Pancreas (tissue), 10 donors: ENCODE measurements at regions not wholly inside any gene's neighbourhood (a gene's known extent, or its start where the extent isn't known, plus 50 kb on each side); places are given as distances from the start of the nearest gene placed in this dataset.

Experiments
- ATAC-seq, 4 donors: fragments of 200-7000 bp; cut with Tn5 transposase; one replicate each; pipeline versions ENCODE4 v1.8.0 to v1.9.1; 2020; ENCODE audit warnings: mild to moderate bottlenecking in 4 of 4, moderate library complexity in 4 of 4
- DNase-seq, 6 donors: peaks; one replicate each; pipeline ENCODE4 v3.0.0-alpha.2; 2020
- FAIRE-seq: peaks from 2 replicates; lab custom pipeline; 2012; peaks lifted over from hg19 to GRCh38; lab: Jason Lieb, UNC
- H3K27ac ChIP-seq, 4 donors: fragments of 200-600 bp; sonication (generic); 1 replicate in 3 of 4; 2 replicates in 1 of 4; pipeline versions ENCODE4 v1.5.0 to v1.8.0; 2020
- H3K27me3 ChIP-seq, 4 donors: fragments of 200-600 bp; one replicate each; pipeline ENCODE4 v1.8.0; 2021
- H3K36me3 ChIP-seq, 3 donors: fragments of 200-600 bp; sonication (generic) in 1 of 3; one replicate each; pipeline versions ENCODE4 v1.5.0 to v1.8.0; 2020 to 2021
- H3K4me1 ChIP-seq, 3 donors: fragments of 200-600 bp; one replicate each; pipeline ENCODE4 v1.8.0; 2021
- H3K4me3 ChIP-seq, 4 donors: fragments of 200-600 bp; sonication (generic) in 2 of 4; one replicate each; pipeline versions ENCODE4 v1.5.0 to v1.8.0; 2020 to 2021
- H3K9me3 ChIP-seq, 4 donors: fragments of 200-600 bp; one replicate each; pipeline ENCODE4 v1.8.0; 2021
- WGBS, 2 donors: extraction: QIAGEN DNeasy Blood & Tissue Kit; methylation state at CpG; one replicate each; pipeline ENCODE4 v1.1.7; 2013; 5-methylcytosine and 5-hydroxymethylcytosine counted together
- intact Hi-C, 3 donors: fragments of 100-400 bp; cut with DNase I; formaldehyde crosslinking; loops; one replicate each; pipeline versions ENCODE4 v1.11.1 to v1.14.2; 2022
- TF ChIP-seq, protein P1 (sequence below), 4 donors: fragments of 200-600 bp; sonication (generic) in 3 of 4; IDR thresholded peaks; one replicate each; pipeline versions ENCODE4 v1.5.0 to v1.8.0; 2021; ENCODE audit warnings: antibody characterized with exemption in 4 of 4
- donor health status: healthy with polysubstance abuse.
- donor health status: DM: no; HTN: no; CAD: no; lungs with moderate emphysema.
- donor health status: DM: no; HTN: no; CAD: no.
- donor health status: control.
- donor health status: control.
- donor health status: Bipolar disorder and iron deficiency.
- donor health status: DM: yes; HTN: yes; CAD: no.
- donor health status: DM: no; HTN: no; CAD: no.
- donor health status: DM: no; HTN: no; CAD: no.
- donor health status: DM: yes; HTN: yes; CAD: no.

DNA sequence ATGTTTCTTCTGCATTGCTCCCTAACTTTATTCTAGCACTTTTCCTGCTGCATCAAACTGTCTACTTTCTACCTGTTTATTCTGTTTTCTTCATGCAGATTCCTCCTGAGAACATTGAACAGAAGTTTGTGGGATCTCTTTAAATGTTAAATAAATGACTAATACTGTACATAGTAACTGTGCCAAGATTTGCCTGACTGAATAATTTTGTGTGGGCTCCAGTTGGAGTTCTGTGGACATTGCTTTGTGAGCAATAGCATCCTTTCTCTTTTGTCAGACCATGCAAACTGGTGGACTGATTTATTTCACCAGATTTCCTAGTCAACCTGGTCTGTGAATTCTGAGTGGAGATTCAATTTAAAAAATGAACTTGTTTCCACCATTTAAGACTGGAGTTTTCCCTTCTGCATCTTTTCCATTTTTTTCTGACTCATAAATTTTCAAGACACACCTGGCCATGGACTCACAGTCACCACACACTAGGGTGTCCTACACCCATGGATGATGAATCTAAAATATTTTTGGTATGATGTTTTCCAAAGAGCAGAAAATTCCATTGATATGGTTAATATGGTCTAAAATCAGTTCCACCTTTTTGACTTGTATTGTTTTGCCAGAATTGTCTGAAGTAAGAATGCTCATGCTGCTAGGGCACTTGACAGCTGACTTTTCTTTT is 140.7 kb upstream of the SPAG17 start:
- ATAC-seq (peak in 3 of 4 donors; percentile 49 to 71 (median 51)), FAIRE-seq (no peak), DNase-seq (no peak)
- TF ChIP-seq, protein P1, sequence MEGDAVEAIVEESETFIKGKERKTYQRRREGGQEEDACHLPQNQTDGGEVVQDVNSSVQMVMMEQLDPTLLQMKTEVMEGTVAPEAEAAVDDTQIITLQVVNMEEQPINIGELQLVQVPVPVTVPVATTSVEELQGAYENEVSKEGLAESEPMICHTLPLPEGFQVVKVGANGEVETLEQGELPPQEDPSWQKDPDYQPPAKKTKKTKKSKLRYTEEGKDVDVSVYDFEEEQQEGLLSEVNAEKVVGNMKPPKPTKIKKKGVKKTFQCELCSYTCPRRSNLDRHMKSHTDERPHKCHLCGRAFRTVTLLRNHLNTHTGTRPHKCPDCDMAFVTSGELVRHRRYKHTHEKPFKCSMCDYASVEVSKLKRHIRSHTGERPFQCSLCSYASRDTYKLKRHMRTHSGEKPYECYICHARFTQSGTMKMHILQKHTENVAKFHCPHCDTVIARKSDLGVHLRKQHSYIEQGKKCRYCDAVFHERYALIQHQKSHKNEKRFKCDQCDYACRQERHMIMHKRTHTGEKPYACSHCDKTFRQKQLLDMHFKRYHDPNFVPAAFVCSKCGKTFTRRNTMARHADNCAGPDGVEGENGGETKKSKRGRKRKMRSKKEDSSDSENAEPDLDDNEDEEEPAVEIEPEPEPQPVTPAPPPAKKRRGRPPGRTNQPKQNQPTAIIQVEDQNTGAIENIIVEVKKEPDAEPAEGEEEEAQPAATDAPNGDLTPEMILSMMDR (IDR thresholded peaks at IDR 0.05), result no peak
- no peak overlapping the region for H3K27ac ChIP-seq
- peaks cover 0 to 20% (median 12%) of the 10 kb centered on the region in 3 donors for H3K4me1 ChIP-seq
- intact Hi-C loops, result no loop called here
- H3K36me3 ChIP-seq, result no peaks in the 10 kb centered on the region
- no peaks in the 10 kb centered on the region for H3K27me3 ChIP-seq
- no peak overlapping the region for H3K4me3 ChIP-seq
- H3K9me3 ChIP-seq, result no peaks in the 10 kb centered on the region

DNA sequence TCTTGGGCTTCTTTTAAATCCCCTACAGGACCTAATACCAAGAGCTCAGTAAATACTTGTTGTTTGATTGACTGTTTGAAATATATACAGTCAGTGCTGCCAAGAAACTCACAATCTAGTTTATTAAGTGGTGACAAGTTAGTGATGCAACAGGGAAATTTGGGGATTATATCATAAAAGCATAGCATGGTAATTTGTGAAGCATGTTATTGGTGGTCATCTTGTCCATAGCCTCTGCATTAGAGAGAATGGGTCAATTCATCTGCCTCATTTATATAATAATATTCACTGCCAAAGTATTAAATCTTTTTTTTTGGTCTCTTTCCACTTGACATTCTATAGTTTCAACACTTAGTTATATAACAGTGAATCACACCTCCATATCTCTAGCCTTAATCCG is 138.2 kb upstream of the SPAG17 start:
- peaks cover 0 to 20% (median 11%) of the 10 kb centered on the region in 3 donors for H3K4me1 ChIP-seq
- no peaks in the 10 kb centered on the region for H3K27me3 ChIP-seq
- TF ChIP-seq, protein P1 (IDR thresholded peaks at IDR 0.05), result no peak
- H3K36me3 ChIP-seq, result no peaks in the 10 kb centered on the region
- no peak overlapping the region for H3K4me3 ChIP-seq
- FAIRE-seq (no peak), DNase-seq (no peak), ATAC-seq (no peak)
- 0% methylated on average over 1 of the region's 1 CpG for WGBS, 2 donors
- H3K27ac ChIP-seq, result no peak overlapping the region
- intact Hi-C loops, result no loop called here
- no peaks in the 10 kb centered on the region for H3K9me3 ChIP-seq

DNA sequence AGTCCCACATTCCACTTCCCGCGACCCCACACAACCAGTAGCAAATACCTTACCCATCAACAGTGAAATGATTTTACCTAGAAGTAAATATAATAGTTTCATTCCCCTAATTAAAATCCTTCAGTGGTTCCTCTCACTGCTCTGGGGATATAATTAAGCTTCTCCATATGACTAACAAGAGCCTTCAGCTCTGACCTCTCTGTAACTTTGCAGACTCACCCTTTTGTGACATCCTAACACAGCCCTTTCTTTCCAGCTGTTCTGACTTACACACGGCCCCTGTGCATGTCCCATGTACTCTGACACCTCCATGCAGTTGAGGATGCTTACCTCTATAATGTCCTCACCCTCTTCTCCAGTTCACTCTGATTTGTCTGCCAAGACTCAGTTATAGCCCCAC is 137.3 kb upstream of the SPAG17 start:
- no peaks in the 10 kb centered on the region for H3K27me3 ChIP-seq
- intact Hi-C loops, result no loop called here
- DNase-seq (no peak), ATAC-seq (no peak), FAIRE-seq (no peak)
- H3K36me3 ChIP-seq, result no peaks in the 10 kb centered on the region
- 62 to 69% methylated on average over 3 of the region's 3 CpGs for WGBS, 2 donors
- H3K4me1 ChIP-seq, result peaks cover 0 to 20% (median 5%) of the 10 kb centered on the region in 3 donors
- H3K4me3 ChIP-seq, result no peak overlapping the region
- H3K9me3 ChIP-seq, result no peaks in the 10 kb centered on the region
- TF ChIP-seq, protein P1 (IDR thresholded peaks at IDR 0.05), result no peak
- H3K27ac ChIP-seq, result no peak overlapping the region

DNA sequence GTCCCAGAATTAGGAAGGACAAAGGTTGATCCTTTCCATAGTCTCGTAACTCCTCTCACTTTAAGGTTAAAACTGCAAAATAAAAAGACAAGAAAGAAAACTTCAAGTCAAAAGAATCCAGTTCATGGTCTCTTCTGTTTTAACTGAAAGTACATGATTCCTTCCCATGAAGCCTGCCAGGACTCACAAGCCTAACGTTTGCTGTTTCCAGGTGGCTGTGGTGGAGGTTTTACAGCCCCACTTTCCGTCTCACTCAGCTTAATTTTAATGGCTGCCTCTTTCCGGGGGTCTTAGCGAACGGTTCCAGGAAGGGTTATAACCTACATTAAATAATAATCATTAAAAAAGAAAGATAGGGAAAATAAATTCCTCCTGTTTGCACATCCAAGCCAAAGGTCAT is 136.8 kb upstream of the SPAG17 start:
- Histone ChIP-seq H3K27ac (no peak overlapping the region), H3K4me3 (no peak overlapping the region), H3K4me1 (peaks cover 0 to 19% (median under 1%) of the 10 kb centered on the region in 3 donors), H3K36me3 (no peaks in the 10 kb centered on the region), H3K27me3 (no peaks in the 10 kb centered on the region), H3K9me3 (no peaks in the 10 kb centered on the region)
- TF ChIP-seq, protein P1 (IDR thresholded peaks at IDR 0.05), result no peak
- 16 to 17% methylated on average over 6 of the region's 6 CpGs for WGBS, 2 donors
- DNase-seq (no peak), ATAC-seq (peak in 1 of 4 donors; percentile 30), FAIRE-seq (no peak)
- intact Hi-C loops, result no loop called here

DNA sequence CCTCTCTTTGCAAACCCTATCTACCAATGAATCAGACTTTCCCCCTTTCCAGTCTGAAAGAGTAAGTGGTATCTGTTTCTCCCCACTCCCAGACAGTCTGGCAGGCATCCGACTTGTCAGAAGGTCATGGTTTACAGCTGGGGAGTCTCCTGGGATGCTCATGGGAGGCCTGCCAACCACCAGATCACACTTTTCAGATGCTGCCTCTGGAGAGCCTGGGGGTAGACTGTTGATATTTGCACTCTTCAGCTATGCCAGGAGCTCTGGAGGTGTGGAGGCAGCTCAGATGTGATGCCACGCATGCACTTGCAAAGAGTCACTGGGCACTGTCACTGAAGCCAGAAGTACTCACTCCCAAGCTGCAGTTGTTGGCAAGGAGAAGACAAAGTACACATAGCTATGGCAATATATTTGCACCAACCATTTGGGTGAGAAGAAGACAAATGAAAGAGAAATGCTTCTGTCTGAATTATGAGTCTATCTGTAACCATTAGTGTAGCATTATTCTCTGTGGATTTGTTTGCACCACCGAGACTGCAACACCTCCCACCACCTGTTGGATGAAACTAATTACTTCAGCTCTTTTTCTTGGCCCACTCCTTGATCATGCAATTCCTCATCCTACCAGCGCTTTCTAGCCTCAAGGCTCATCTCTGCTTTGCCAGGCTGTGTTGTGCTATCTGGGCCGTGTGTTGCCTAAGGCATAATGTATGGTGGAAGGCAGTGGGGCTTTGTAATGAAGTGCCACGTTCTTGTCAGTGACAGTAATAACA is 133.0 kb upstream of the SPAG17 start:
- WGBS, 2 donors, result 81 to 88% methylated on average over 6 of the region's 6 CpGs
- no peaks in the 10 kb centered on the region for H3K9me3 ChIP-seq
- TF ChIP-seq, protein P1 (IDR thresholded peaks at IDR 0.05), result no peak
- FAIRE-seq, result no peak
- no peak overlapping the region for H3K27ac ChIP-seq
- intact Hi-C loops, result no loop called here
- no peaks in the 10 kb centered on the region for H3K27me3 ChIP-seq
- H3K36me3 ChIP-seq, result no peaks in the 10 kb centered on the region
- peaks cover 0 to 8% (median 0%) of the 10 kb centered on the region in 3 donors for H3K4me1 ChIP-seq
- H3K4me3 ChIP-seq, result no peak overlapping the region
- ATAC-seq, result no peak
- no peak for DNase-seq
